NCI-H1092 (cell line): ENCODE measurements at regions not wholly inside any gene's neighbourhood (a gene's known extent, or its start where the extent isn't known, plus 50 kb on each side); places are given as distances from the start of the nearest gene placed in this dataset.

Experiments used
- DNase-seq: peaks from one replicate; lab custom pipeline; 2025; lab: John Stamatoyannopoulos, UW

- no peak for DNase-seq
Measured at GRCh38 chr12:67427336-67427735, 158.2 kb downstream of the CAND1 start.

- no peak for DNase-seq
Measured at GRCh38 chr12:67428431-67428830, 159.3 kb downstream of the CAND1 start.

- DNase-seq: no peak
Measured at GRCh38 chr12:67430708-67431335, 161.7 kb downstream of the CAND1 start.

- DNase-seq: no peak
Measured at GRCh38 chr12:67431411-67432020, 162.4 kb downstream of the CAND1 start.

- DNase-seq: no peak
Measured at GRCh38 chr12:67433385-67434175, 164.4 kb downstream of the CAND1 start.

- no peak for DNase-seq
Measured at GRCh38 chr12:67434671-67435370, 165.7 kb downstream of the CAND1 start.

- no peak for DNase-seq
Measured at GRCh38 chr12:67436230-67436629, 167.1 kb downstream of the CAND1 start.

- no peak for DNase-seq
Measured at GRCh38 chr12:67437011-67437410, 167.9 kb downstream of the CAND1 start.

GRCh38 chr12:67439611-67440010 is 170.5 kb downstream of the CAND1 start:
- no peak for DNase-seq

GRCh38 chr12:67441736-67442346 is 172.7 kb downstream of the CAND1 start:
- peak; percentile 65 for DNase-seq

- peak; percentile 65 for DNase-seq
Measured at GRCh38 chr12:67442347-67442841, 173.2 kb downstream of the CAND1 start.

- DNase-seq: no peak
Measured at GRCh38 chr12:67442896-67443295, 173.7 kb downstream of the CAND1 start.

- DNase-seq: no peak
Measured at GRCh38 chr12:67444542-67444941, 175.4 kb downstream of the CAND1 start.

- no peak for DNase-seq
Measured at GRCh38 chr12:67446716-67447115, 177.6 kb downstream of the CAND1 start.

GRCh38 chr12:67447180-67447579 is 178.0 kb downstream of the CAND1 start:
- DNase-seq: no peak

- DNase-seq: no peak
Measured at GRCh38 chr12:67449591-67450052, 180.5 kb downstream of the CAND1 start.

GRCh38 chr12:67450441-67450840 is 181.3 kb downstream of the CAND1 start:
- no peak for DNase-seq

- DNase-seq: no peak
Measured at GRCh38 chr12:67451206-67451605, 182.0 kb downstream of the CAND1 start.

- DNase-seq: no peak
Measured at GRCh38 chr12:67452119-67452805, 183.1 kb downstream of the CAND1 start.

- DNase-seq: no peak
Measured at GRCh38 chr12:67453191-67453590, 184.0 kb downstream of the CAND1 start.

GRCh38 chr12:67455236-67455635 is 186.1 kb downstream of the CAND1 start:
- DNase-seq: no peak
